Ascending aorta (tissue), 2 donors: ENCODE measurements at regions not wholly inside any gene's neighbourhood (a gene's known extent, or its start where the extent isn't known, plus 50 kb on each side); places are given as distances from the start of the nearest gene placed in this dataset.

Source experiments
- DNase-seq, 2 donors: peaks; one replicate each; pipeline ENCODE4 v3.0.0-alpha.2; 2019; ENCODE audit warnings: low spot score in 2 of 2
- H3K27ac ChIP-seq, 2 donors: fragments of 200-600 bp; sonication (generic); one replicate each; pipeline ENCODE4 v1.5.1; 2016 to 2017; ENCODE audit warnings: mild to moderate bottlenecking in 1 of 2
- H3K27me3 ChIP-seq: fragments of 200-600 bp; sonication (generic); one replicate; pipeline ENCODE4 v1.5.1; 2017
- H3K36me3 ChIP-seq, 2 donors: fragments of 200-600 bp; sonication (generic); one replicate each; pipeline ENCODE4 v1.5.1; 2016
- H3K4me1 ChIP-seq, 2 donors: fragments of 200-600 bp; sonication (generic); one replicate each; pipeline ENCODE4 v1.5.1; 2016 to 2017; ENCODE audit warnings: mild to moderate bottlenecking in 1 of 2
- H3K4me3 ChIP-seq, 2 donors: fragments of 200-600 bp; sonication (generic); one replicate each; pipeline ENCODE4 v1.5.1; 2016 to 2017; ENCODE audit warnings: mild to moderate bottlenecking in 1 of 2
- H3K9me3 ChIP-seq, 2 donors: fragments of 200-600 bp; sonication (generic); one replicate each; pipeline ENCODE4 v1.5.1; 2016
- intact Hi-C: fragments of 100-400 bp; cut with DNase I; formaldehyde crosslinking; loops from one replicate; pipeline ENCODE4 v1.15.1; 2023
- TF ChIP-seq, protein P1 (sequence below), 3 experiments: fragments of 200-600 bp in 2 of 3; fragments of 450-650 bp in 1 of 3; sonication (generic) in 2 of 3; IDR thresholded peaks; one replicate each; pipeline ENCODE4 v1.5.1; 2016 to 2019; ENCODE audit warnings: antibody characterized with exemption in 3 of 3, mild to moderate bottlenecking in 1 of 3, moderate library complexity in 1 of 3

- Histone ChIP-seq H3K27me3 (no peaks in the 10 kb centered on the region), H3K4me3 (no peak overlapping the region), H3K4me1 (no peaks in the 10 kb centered on the region), H3K9me3 (no peaks in the 10 kb centered on the region), H3K36me3 (no peaks in the 10 kb centered on the region), H3K27ac (no peak overlapping the region)
- no peak for DNase-seq
- intact Hi-C loops, result no loop called here
- TF ChIP-seq, protein P1, sequence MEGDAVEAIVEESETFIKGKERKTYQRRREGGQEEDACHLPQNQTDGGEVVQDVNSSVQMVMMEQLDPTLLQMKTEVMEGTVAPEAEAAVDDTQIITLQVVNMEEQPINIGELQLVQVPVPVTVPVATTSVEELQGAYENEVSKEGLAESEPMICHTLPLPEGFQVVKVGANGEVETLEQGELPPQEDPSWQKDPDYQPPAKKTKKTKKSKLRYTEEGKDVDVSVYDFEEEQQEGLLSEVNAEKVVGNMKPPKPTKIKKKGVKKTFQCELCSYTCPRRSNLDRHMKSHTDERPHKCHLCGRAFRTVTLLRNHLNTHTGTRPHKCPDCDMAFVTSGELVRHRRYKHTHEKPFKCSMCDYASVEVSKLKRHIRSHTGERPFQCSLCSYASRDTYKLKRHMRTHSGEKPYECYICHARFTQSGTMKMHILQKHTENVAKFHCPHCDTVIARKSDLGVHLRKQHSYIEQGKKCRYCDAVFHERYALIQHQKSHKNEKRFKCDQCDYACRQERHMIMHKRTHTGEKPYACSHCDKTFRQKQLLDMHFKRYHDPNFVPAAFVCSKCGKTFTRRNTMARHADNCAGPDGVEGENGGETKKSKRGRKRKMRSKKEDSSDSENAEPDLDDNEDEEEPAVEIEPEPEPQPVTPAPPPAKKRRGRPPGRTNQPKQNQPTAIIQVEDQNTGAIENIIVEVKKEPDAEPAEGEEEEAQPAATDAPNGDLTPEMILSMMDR (IDR thresholded peaks at IDR 0.05), result no peak
Observed at GRCh38 chr12:13784504-13784903, 196.9 kb downstream of the GRIN2B start.

GRCh38 chr12:13780453-13780852, 200.9 kb downstream of the GRIN2B start:
- Histone ChIP-seq H3K27ac (no peak overlapping the region), H3K9me3 (no peaks in the 10 kb centered on the region), H3K4me1 (no peaks in the 10 kb centered on the region), H3K27me3 (no peaks in the 10 kb centered on the region), H3K4me3 (no peak overlapping the region), H3K36me3 (no peaks in the 10 kb centered on the region)
- intact Hi-C loops, result no loop called here
- TF ChIP-seq, protein P1 (IDR thresholded peaks at IDR 0.05), result no peak
- DNase-seq, result no peak

DNA sequence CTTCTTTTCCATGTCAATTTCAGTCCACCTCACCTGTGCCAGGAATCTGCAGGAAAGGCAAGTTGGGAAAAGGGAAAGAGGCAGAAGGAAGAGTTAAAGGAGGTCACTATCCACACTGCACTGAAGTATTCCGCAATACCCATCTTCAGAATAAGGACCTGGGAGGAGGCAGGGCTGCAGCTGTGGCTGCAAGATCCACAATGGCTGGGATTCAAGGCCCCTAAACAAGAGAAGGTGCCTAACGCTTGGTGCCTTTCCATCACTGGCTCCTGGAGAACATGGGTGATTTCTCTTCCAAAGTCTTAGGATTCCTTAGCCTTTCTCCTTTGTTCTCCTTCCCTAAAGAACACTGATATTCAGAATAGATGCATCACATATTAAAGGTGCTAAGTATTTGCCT, 204.0 kb downstream of the GRIN2B start:
- DNase-seq, result no peak
- H3K27ac ChIP-seq, result no peak overlapping the region
- no peaks in the 10 kb centered on the region for H3K36me3 ChIP-seq
- no peaks in the 10 kb centered on the region for H3K9me3 ChIP-seq
- intact Hi-C loops, result no loop called here
- TF ChIP-seq, protein P1 (IDR thresholded peaks at IDR 0.05), result no peak
- no peaks in the 10 kb centered on the region for H3K27me3 ChIP-seq
- no peak overlapping the region for H3K4me3 ChIP-seq
- H3K4me1 ChIP-seq, result no peaks in the 10 kb centered on the region

DNA sequence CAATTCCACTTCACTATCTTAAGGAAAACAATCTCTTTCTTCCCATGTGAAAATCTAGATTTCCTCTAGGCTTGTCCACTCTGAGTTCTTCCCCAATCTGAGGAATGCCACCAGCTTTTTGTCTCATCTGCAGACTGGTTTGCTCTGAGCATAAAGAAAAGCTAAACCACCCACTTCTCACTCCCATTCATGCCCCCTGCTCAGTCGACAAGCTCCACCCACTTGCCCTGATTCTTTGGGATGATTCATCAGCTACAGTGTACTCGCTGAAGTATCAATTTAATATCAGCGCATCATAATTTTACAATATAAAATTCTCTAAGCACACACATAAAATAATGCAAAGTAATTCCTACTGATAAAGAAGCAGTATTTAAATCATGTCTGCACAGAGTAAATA, 209.1 kb downstream of the GRIN2B start:
- intact Hi-C loops, result no loop called here
- no peaks in the 10 kb centered on the region for H3K4me1 ChIP-seq
- no peak overlapping the region for H3K27ac ChIP-seq
- H3K9me3 ChIP-seq, result no peaks in the 10 kb centered on the region
- H3K36me3 ChIP-seq, result no peaks in the 10 kb centered on the region
- DNase-seq, result no peak
- no peak overlapping the region for H3K4me3 ChIP-seq
- H3K27me3 ChIP-seq, result no peaks in the 10 kb centered on the region
- TF ChIP-seq, protein P1 (IDR thresholded peaks at IDR 0.05), result no peak

DNA sequence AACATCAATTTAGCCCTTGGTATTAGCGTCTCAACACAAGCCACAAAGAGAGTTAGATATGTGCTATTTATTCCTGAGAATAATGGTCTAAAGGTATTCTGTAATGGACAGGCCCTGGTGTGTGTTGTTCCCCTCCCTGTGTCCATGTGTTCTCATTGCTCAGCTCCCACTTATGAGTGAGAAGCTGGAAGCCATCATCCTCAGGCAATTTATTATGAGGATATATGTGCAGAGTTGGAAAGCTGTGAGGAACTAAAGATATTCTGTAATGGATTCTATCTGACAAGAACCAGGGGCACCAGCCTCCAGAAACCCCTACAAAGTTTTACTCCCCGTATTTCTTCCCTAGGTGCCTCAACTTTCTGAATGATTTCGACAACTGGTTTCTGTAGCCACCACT, 210.8 kb downstream of the GRIN2B start:
- Histone ChIP-seq H3K9me3 (no peaks in the 10 kb centered on the region), H3K27ac (no peak overlapping the region), H3K4me1 (no peaks in the 10 kb centered on the region), H3K4me3 (no peak overlapping the region), H3K27me3 (no peaks in the 10 kb centered on the region), H3K36me3 (no peaks in the 10 kb centered on the region)
- intact Hi-C loops, result no loop called here
- DNase-seq, result no peak
- TF ChIP-seq, protein P1 (IDR thresholded peaks at IDR 0.05), result no peak

- no peaks in the 10 kb centered on the region for H3K27me3 ChIP-seq
- no peak overlapping the region for H3K4me3 ChIP-seq
- H3K36me3 ChIP-seq, result no peaks in the 10 kb centered on the region
- TF ChIP-seq, protein P1 (IDR thresholded peaks at IDR 0.05), result no peak
- no peak for DNase-seq
- H3K4me1 ChIP-seq, result no peaks in the 10 kb centered on the region
- no peak overlapping the region for H3K27ac ChIP-seq
- intact Hi-C loops, result no loop called here
- H3K9me3 ChIP-seq, result no peaks in the 10 kb centered on the region
Observed at GRCh38 chr12:13769966-13770365, 211.4 kb downstream of the GRIN2B start.
